HuH-7 (cell line): ENCODE measurements at regions not wholly inside any gene's neighbourhood (a gene's known extent, or its start where the extent isn't known, plus 50 kb on each side); places are given as distances from the start of the nearest gene placed in this dataset.
A peak's percentile ranks its signal among the peaks of the same experiment; 100 is the strongest.

ENCODE experiments used
- DNase-seq: peaks from one replicate; pipeline ENCODE4 v3.0.0; 2011; ENCODE audit warnings: low spot score

DNA sequence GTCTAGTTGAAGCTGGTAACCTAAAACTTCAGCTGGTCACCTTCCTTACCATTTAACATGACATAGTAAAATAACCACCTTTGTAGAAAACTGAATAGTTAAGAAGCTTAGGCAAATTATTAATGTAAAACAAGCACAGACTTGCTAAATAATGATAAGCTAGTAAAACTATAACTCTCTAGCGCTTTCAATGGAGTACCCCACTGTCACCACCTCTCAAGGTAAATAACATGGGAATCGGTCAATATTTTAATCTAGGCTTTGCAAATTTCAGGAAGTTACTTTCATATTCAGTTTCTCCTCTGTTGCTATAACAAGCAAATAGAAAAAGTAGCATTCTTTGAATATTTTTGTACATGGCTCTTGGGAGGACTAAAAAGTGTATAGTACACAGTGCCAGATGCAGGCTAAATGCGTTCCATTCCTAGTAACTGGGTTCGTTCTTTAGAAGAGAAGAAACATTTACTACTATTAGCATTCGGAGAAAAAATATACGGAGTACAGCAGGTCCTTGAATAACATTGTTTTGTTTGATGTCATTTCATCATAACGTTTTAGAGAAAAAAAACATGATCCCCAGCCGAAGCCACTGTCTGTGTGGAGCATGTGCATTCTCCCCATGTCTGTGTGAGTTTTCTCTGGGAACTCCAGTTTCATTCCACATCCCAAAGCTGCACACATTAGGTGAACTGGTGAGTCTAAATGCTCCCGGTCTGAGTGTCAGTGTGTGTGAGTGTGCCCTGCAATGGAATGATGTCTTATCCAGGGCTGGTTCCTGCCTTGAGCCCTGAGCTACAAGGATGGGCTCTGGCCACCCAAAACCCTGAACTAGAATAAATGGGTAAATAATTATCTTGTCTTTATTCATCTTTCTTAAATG, 52.5 kb downstream of the EPRS1 start:
- DNase-seq, result peak; percentile 13

DNA sequence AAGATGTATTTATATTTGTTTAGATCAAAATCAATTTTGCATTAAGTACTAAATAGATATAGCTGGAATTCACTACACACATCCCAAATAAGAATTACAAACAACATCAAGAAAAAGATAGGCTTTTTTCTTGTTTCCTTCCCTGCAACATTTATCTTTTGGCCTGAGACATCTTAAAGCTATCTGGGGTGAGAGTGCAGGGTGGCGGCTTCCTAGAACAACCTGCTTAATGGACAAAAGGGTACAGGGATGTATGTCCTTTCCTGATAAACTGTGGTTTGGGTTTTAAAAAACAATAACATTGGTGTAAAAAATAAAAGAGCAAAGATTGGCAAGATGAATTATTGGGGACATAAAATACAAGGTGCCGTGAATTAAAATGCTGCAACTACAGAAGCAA, 54.4 kb downstream of the EPRS1 start:
- no peak for DNase-seq

DNA sequence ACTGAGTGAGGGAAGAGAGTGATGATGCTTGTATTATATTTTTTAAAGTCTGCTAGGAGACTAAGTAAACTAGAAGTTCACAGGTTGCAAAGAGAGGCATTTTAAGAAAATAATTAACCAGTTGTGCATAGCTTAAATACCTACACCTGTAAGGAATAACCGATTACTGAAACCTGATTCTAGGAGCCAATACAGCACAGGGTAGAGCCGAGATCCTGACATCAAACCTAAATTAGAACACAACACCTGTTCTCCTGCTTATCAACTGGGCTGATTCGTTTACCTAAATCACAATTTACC, 54.8 kb downstream of the EPRS1 start:
- DNase-seq, result no peak

DNA sequence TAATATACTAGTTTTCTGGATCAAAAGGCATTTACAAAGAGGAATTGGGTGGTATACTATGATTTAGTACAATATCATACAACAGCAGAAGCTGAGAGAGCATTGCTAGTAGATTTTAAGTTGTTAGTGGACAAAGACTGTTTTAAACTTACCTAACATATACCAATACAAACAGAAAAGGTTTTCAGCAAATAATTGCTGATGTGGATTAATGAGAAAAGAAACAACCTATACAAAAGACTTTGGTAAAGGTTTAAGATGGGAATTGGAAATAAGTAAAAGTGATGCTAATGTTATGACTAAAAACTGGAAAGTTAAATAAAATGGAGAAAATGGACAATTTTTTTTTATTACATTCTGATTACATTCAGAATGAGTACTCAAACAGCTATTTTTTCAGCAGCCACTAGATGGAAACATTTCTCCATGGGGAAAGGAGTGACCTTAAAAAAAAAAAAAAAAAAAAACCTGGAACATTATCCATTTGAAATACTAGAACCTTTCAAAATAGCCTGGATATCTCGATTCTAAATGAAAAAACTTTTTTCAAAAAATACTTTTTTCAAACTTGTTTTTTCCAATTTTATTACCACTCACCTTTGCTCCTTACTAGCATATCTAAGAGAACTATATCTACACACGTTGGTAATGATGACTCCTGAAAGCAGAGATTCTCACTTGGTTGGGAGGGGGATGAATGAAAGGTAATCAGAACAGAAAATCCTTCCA, 55.4 kb downstream of the EPRS1 start:
- DNase-seq, result peak; percentile 18

DNA sequence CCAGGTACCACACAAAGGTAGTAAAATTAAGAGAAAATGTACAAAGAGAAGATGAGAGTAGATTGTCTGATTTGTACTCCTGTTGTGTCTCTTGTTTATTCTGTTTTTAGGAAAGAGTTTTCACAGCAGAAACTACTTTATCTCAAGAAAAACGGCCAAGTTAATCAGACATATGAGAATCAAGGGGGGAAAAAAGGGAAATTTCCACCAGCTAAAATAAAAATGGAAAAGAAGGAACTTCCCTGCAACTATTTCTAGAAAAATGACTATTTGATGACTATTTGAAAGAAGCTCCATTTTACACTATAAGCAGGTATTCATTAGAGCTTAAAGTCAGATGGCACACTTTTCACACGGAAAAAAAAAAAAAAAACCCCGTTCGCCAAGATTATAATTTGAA, 56.5 kb downstream of the EPRS1 start:
- DNase-seq, result no peak

DNA sequence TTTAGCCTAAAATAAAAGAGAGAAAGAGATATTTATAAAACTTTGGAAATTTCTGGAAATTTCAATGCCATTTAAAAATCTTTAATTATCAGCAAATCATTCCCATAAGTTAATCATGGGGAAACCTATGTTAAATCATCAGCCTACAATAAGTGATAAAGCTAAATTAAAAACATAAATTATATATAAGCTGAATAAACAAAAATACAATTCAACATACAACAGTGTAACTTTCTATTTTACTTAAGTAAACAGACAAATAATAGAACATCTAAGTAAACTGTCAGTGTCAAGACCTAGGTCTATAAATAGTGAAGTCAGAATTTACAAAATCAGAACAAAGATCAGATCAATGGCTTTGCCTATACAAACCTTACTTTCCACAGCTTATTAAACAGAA, 57.5 kb downstream of the EPRS1 start:
- no peak for DNase-seq

DNA sequence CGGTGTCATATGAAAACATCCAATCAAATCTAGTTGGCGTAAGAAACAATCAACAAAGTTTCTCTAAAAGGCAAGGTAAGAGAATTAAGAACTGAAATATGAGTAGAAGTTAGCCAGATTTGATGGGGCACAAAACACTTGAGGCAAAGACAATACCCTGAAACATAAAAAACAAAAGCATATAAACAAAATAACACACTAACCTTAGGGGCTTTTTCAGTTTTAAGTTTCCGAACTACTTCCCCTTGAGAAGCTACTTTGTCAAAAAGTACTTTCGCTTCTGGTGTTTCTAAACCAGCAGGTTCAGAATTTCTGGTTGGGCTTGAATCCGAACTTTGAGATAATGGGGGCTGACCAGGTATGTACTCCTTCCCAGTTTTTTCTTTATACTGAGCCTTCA, 57.9 kb downstream of the EPRS1 start:
- DNase-seq, result no peak

DNA sequence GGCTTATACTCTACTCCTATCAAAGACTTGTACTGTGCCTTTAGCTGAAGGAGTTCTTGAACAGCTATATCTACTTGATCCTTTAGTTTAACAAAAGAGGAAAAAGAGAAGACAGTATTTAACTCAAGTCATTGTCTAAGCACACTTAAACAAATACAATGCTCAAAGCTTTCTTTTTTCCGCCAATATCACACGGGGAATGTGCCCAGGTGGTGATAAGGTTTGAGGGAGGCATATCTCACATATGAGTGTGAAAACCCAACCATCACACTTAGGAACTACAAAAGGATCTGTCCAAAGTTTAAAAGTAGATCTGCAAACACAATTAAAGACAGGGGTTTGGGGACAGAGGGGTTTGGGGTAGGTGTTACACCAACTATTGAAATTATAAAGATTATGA, 59.0 kb upstream of the SLC30A10 start:
- DNase-seq, result no peak

DNA sequence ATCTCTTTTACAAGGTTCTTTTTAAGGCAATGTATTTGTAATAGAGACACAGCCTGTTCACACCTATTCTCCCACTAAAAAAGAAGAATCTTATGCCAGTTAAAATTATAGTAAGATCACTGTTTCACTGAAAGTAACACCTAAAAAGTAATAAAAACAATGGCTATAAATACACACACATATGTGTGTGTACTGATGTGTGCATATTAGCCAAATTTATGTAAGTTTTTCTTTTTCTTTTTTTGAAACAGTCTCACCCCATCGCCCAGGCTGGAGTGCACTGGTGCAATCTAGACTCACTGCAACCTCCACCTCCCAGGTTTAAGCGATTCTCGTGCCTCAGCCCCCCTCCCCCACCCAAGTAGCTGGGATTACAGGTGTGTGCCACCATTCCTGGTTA, 56.8 kb upstream of the SLC30A10 start:
- no peak for DNase-seq
